ENCODE measurements at regions not wholly inside any gene's neighbourhood (a gene's known extent, or its start where the extent isn't known, plus 50 kb on each side); places are given as distances from the start of the nearest gene placed in this dataset.

GRCh38 chr22:48057116-48057835 lies 1294.8 kb downstream of the TBC1D22A start:
- TF ChIP-seq, protein P1, sequence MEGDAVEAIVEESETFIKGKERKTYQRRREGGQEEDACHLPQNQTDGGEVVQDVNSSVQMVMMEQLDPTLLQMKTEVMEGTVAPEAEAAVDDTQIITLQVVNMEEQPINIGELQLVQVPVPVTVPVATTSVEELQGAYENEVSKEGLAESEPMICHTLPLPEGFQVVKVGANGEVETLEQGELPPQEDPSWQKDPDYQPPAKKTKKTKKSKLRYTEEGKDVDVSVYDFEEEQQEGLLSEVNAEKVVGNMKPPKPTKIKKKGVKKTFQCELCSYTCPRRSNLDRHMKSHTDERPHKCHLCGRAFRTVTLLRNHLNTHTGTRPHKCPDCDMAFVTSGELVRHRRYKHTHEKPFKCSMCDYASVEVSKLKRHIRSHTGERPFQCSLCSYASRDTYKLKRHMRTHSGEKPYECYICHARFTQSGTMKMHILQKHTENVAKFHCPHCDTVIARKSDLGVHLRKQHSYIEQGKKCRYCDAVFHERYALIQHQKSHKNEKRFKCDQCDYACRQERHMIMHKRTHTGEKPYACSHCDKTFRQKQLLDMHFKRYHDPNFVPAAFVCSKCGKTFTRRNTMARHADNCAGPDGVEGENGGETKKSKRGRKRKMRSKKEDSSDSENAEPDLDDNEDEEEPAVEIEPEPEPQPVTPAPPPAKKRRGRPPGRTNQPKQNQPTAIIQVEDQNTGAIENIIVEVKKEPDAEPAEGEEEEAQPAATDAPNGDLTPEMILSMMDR (IDR thresholded peaks at IDR 0.05; ENCODE audit: insufficient read depth, low read depth, low read length, missing control alignments), result no peak
- H3K4me3 ChIP-seq (ENCODE audit: low read length), result no peak overlapping the region
- DNase-seq (ENCODE audit: low read depth), result no peak

GRCh38 chr22:48055827-48056226 lies 1293.4 kb downstream of the TBC1D22A start:
- no peak for DNase-seq (ENCODE audit: low read depth)
- TF ChIP-seq, protein P1 (IDR thresholded peaks at IDR 0.05; ENCODE audit: insufficient read depth, low read depth, low read length, missing control alignments), result no peak
- no peak overlapping the region for H3K4me3 ChIP-seq (ENCODE audit: low read length)

DNA sequence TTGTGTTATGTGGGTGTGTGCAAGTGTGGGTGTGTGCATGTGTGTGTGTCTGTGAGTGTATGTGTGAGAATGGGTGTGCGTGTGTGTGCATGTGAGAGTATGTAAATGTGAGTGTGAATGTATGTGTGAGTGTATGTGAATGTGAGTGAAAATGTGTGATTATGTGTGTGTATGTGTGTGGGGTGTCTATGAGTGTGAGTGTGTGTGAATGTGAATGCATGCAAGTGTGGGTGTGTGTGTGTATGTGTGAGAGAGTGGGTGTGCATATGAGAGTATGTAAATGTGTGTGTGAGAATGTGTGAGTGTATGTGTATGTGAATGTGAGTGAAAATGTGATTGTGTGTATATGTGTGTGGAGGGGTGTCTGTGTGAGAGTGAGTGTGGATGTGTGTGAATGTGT lies 1292.7 kb downstream of the TBC1D22A start:
- TF ChIP-seq, protein P1 (IDR thresholded peaks at IDR 0.05; ENCODE audit: insufficient read depth, low read depth, low read length, missing control alignments), result no peak
- DNase-seq (ENCODE audit: low read depth), result no peak

DNA sequence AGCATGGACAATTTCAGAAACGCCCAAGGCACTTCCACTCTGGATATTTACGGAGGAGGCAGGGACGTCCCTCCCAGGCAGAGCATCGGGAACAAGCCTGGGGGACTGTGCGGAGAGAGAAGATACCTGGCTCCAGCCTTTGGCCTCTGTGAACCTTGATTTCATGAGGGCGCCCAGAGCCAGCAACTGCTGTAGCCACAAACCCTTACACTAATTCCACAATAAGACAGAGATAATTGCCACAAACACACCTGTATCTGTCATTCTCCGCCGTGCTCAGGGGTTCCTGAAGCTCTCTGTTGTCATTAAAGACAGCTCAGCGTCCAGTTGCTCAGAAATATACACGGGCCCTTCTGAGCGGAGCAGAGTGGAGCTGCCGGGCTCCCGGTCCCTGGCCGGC lies 1292.1 kb downstream of the TBC1D22A start:
- DNase-seq (ENCODE audit: low read depth), result no peak
- TF ChIP-seq, protein P1 (IDR thresholded peaks at IDR 0.05; ENCODE audit: insufficient read depth, low read depth, low read length, missing control alignments), result no peak
- H3K4me3 ChIP-seq (ENCODE audit: low read length), result no peak overlapping the region

More for the DNA sequence above, 1292.7 kb downstream of the TBC1D22A start:
- H3K4me3 ChIP-seq (ENCODE audit: low read length), result no peak overlapping the region

DNA sequence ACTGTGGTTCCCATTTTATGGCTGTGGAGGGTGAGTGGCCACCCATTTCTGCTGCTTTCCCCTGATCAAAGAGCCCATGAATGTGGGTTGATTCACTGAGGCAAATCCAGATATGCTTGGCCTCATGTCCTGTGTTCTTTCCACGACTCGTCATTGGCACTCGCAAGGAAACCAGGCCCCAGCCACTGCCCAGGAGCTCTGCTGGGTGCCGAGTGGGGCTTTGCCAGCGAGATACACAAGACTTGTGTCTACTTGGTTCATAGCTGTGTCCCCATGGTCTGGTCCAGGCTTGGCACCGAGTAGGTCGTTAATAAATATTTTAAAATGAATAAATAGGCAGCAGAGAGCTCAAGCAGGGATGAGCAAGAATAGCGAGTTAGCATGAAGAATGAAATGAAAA lies 1291.5 kb downstream of the TBC1D22A start:
- TF ChIP-seq, protein P1 (IDR thresholded peaks at IDR 0.05; ENCODE audit: insufficient read depth, low read depth, low read length, missing control alignments), result no peak
- no peak overlapping the region for H3K4me3 ChIP-seq (ENCODE audit: low read length)
- no peak for DNase-seq (ENCODE audit: low read depth)

- no peak for DNase-seq (ENCODE audit: low read depth)
- TF ChIP-seq, protein P1 (IDR thresholded peaks at IDR 0.05; ENCODE audit: insufficient read depth, low read depth, low read length, missing control alignments), result no peak
- no peak overlapping the region for H3K4me3 ChIP-seq (ENCODE audit: low read length)
Measured at GRCh38 chr22:48053486-48053885, 1291.0 kb downstream of the TBC1D22A start.

GRCh38 chr22:48052621-48052890 lies 1290.1 kb downstream of the TBC1D22A start:
- H3K4me3 ChIP-seq (ENCODE audit: low read length), result no peak overlapping the region
- no peak for DNase-seq (ENCODE audit: low read depth)
- TF ChIP-seq, protein P1 (IDR thresholded peaks at IDR 0.05; ENCODE audit: insufficient read depth, low read depth, low read length, missing control alignments), result no peak

Measured in epithelial cell of esophagus (primary cell).